Progenitor cell of endocrine pancreas (in vitro differentiated cells): ENCODE measurements at regions not wholly inside any gene's neighbourhood (a gene's known extent, or its start where the extent isn't known, plus 50 kb on each side); places are given as distances from the start of the nearest gene placed in this dataset.

Experiments
- DNase-seq: peaks from one replicate; pipeline ENCODE4 v3.0.0; 2021; ENCODE audit warnings: low spot score; ENCODE audit not compliant: unreplicated experiment
- H3K27ac Mint-ChIP-seq: 2 replicates; pipeline ENCODE4 v1.8.0; 2021; ENCODE audit warnings: mild to moderate bottlenecking, moderate library complexity, mixed read lengths
- H3K27me3 Mint-ChIP-seq: 2 replicates; pipeline ENCODE4 v1.8.0; 2021; ENCODE audit warnings: mixed read lengths
- H3K36me3 Mint-ChIP-seq: 2 replicates; pipeline ENCODE4 v1.8.0; 2022; ENCODE audit warnings: mixed read lengths; ENCODE audit not compliant: insufficient read depth
- H3K4me1 Mint-ChIP-seq: 2 replicates; pipeline ENCODE4 v1.8.0; 2021; ENCODE audit warnings: low read depth, mixed read lengths
- H3K4me3 Mint-ChIP-seq: 2 replicates; pipeline ENCODE4 v1.8.0; 2021; ENCODE audit warnings: low read depth, mild to moderate bottlenecking, moderate library complexity, mixed read lengths
- H3K9me3 Mint-ChIP-seq: 2 replicates; pipeline ENCODE4 v1.8.0; 2021; ENCODE audit warnings: low read depth, mixed read lengths
- TF ChIP-seq, protein P1 (sequence below): fragments of 200-600 bp; sonication (generic); IDR thresholded peaks from one replicate; pipeline ENCODE4 v1.5.0; 2021; ENCODE audit warnings: antibody characterized with exemption, mild to moderate bottlenecking; ENCODE audit not compliant: unreplicated experiment

- no peak overlapping the region for H3K27ac Mint-ChIP-seq
- H3K4me3 Mint-ChIP-seq = no peak overlapping the region
- TF ChIP-seq, protein P1, sequence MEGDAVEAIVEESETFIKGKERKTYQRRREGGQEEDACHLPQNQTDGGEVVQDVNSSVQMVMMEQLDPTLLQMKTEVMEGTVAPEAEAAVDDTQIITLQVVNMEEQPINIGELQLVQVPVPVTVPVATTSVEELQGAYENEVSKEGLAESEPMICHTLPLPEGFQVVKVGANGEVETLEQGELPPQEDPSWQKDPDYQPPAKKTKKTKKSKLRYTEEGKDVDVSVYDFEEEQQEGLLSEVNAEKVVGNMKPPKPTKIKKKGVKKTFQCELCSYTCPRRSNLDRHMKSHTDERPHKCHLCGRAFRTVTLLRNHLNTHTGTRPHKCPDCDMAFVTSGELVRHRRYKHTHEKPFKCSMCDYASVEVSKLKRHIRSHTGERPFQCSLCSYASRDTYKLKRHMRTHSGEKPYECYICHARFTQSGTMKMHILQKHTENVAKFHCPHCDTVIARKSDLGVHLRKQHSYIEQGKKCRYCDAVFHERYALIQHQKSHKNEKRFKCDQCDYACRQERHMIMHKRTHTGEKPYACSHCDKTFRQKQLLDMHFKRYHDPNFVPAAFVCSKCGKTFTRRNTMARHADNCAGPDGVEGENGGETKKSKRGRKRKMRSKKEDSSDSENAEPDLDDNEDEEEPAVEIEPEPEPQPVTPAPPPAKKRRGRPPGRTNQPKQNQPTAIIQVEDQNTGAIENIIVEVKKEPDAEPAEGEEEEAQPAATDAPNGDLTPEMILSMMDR = peak; percentile 89
- peaks cover 28% of the 10 kb centered on the region for H3K27me3 Mint-ChIP-seq
- no peaks in the 10 kb centered on the region for H3K36me3 Mint-ChIP-seq
- no peaks in the 10 kb centered on the region for H3K9me3 Mint-ChIP-seq
- no peak for DNase-seq
- H3K4me1 Mint-ChIP-seq = no peaks in the 10 kb centered on the region
These were observed 173.0 kb upstream of the DAPK1 start for GRCh38 chr9:87324613-87325194.

GRCh38 chr9:87327575-87328125 is 170.0 kb upstream of the DAPK1 start:
- no peak for DNase-seq
- no peak overlapping the region for H3K27ac Mint-ChIP-seq
- H3K36me3 Mint-ChIP-seq = peaks cover 3% of the 10 kb centered on the region
- peaks cover 22% of the 10 kb centered on the region for H3K27me3 Mint-ChIP-seq
- TF ChIP-seq, protein P1 = no peak
- H3K4me3 Mint-ChIP-seq = no peak overlapping the region
- no peaks in the 10 kb centered on the region for H3K4me1 Mint-ChIP-seq
- peaks cover 14% of the 10 kb centered on the region for H3K9me3 Mint-ChIP-seq

DNA sequence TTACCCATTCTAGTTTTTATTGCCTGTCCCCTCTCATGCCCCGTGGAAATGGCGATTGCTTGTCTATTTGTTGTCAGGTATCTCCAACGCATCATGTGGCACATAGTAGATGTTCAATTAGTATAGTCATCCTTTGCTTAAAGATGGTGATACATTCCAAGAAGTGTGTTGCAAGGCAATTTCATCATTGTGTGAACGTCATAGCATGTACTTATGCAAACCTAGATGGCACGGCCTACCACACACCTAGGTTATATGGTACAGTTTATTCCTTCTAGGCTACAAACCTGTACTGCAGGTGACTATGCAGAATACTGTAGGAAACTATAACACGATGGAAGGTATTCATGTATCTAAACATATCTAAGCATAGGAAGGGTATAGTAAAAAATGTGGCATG is 163.9 kb upstream of the DAPK1 start:
- DNase-seq = no peak
- H3K4me3 Mint-ChIP-seq = no peak overlapping the region
- peaks cover 16% of the 10 kb centered on the region for H3K4me1 Mint-ChIP-seq
- peaks cover 14% of the 10 kb centered on the region for H3K9me3 Mint-ChIP-seq
- H3K27me3 Mint-ChIP-seq = peaks cover 9% of the 10 kb centered on the region
- H3K36me3 Mint-ChIP-seq = peaks cover 3% of the 10 kb centered on the region
- TF ChIP-seq, protein P1 = no peak
- H3K27ac Mint-ChIP-seq = no peak overlapping the region

- peaks cover 9% of the 10 kb centered on the region for H3K27me3 Mint-ChIP-seq
- H3K27ac Mint-ChIP-seq = no peak overlapping the region
- peaks cover 14% of the 10 kb centered on the region for H3K9me3 Mint-ChIP-seq
- peaks cover 3% of the 10 kb centered on the region for H3K36me3 Mint-ChIP-seq
- H3K4me3 Mint-ChIP-seq = no peak overlapping the region
- TF ChIP-seq, protein P1 = no peak
- no peak for DNase-seq
- peaks cover 16% of the 10 kb centered on the region for H3K4me1 Mint-ChIP-seq
These were observed 163.3 kb upstream of the DAPK1 start for GRCh38 chr9:87334366-87334765.

- Mint-ChIP-seq H3K27me3 (peaks cover 9% of the 10 kb centered on the region), H3K27ac (no peak overlapping the region), H3K9me3 (peaks cover 7% of the 10 kb centered on the region), H3K4me1 (peaks cover 16% of the 10 kb centered on the region), H3K4me3 (no peak overlapping the region), H3K36me3 (no peaks in the 10 kb centered on the region)
- TF ChIP-seq, protein P1 = no peak
- no peak for DNase-seq
These were observed 161.3 kb upstream of the DAPK1 start for GRCh38 chr9:87336407-87336806.
